Cerebellar cortex (tissue), 1 donor: ENCODE measurements at regions not wholly inside any gene's neighbourhood (a gene's known extent, or its start where the extent isn't known, plus 50 kb on each side); places are given as distances from the start of the nearest gene placed in this dataset.
"Not testable (repeated sequence)": the region's sequence is repeated elsewhere in the genome, so short reads cannot be mapped to it uniquely, and the experiment has no call there.

Source experiments
- DNase-seq: peaks from one replicate; pipeline ENCODE4 v3.0.0-alpha.2; 2015; ENCODE audit warnings: low spot score

- peak; percentile 66 for DNase-seq
These were observed 998.8 kb downstream of the MAT2B start for GRCh38 chr5:164504141-164504772.

- no peak for DNase-seq
These were observed 1000.4 kb downstream of the MAT2B start for GRCh38 chr5:164505791-164506190.

GRCh38 chr5:164518067-164518740 lies 1012.8 kb downstream of the MAT2B start:
- no peak for DNase-seq

GRCh38 chr5:164518741-164519080 lies 1013.3 kb downstream of the MAT2B start:
- no peak for DNase-seq

GRCh38 chr5:164532235-164532900 lies 1026.9 kb downstream of the MAT2B start:
- no peak for DNase-seq

- DNase-seq: not testable (repeated sequence)
These were observed 1028.0 kb downstream of the MAT2B start for GRCh38 chr5:164533426-164533825.

GRCh38 chr5:164540174-164540573 lies 1034.8 kb downstream of the MAT2B start:
- DNase-seq: no peak

GRCh38 chr5:164545507-164545906 lies 1040.1 kb downstream of the MAT2B start:
- DNase-seq: no peak

- DNase-seq: no peak
These were observed 1048.4 kb downstream of the MAT2B start for GRCh38 chr5:164553851-164554250.

GRCh38 chr5:164555809-164556208 lies 1050.4 kb downstream of the MAT2B start:
- no peak for DNase-seq

- DNase-seq: no peak
These were observed 1054.8 kb downstream of the MAT2B start for GRCh38 chr5:164560216-164560615.

GRCh38 chr5:164561933-164562872 lies 1056.8 kb downstream of the MAT2B start:
- no peak for DNase-seq

- DNase-seq: no peak
These were observed 1058.0 kb downstream of the MAT2B start for GRCh38 chr5:164563370-164563769.

GRCh38 chr5:164573397-164573796 lies 1068.0 kb downstream of the MAT2B start:
- DNase-seq: no peak

- DNase-seq: no peak
These were observed 1071.8 kb downstream of the MAT2B start for GRCh38 chr5:164577201-164577600.

GRCh38 chr5:164577742-164578141 lies 1072.3 kb downstream of the MAT2B start:
- DNase-seq: no peak

- no peak for DNase-seq
These were observed 1073.0 kb downstream of the MAT2B start for GRCh38 chr5:164578401-164578800.

GRCh38 chr5:164578911-164579310 lies 1073.5 kb downstream of the MAT2B start:
- DNase-seq: no peak

- no peak for DNase-seq
These were observed 1074.7 kb downstream of the MAT2B start for GRCh38 chr5:164580155-164580554.

- DNase-seq: no peak
These were observed 1076.5 kb downstream of the MAT2B start for GRCh38 chr5:164581889-164582288.

GRCh38 chr5:164593982-164594381 lies 1088.6 kb downstream of the MAT2B start:
- no peak for DNase-seq

- peak; percentile 13 for DNase-seq
These were observed 1092.0 kb downstream of the MAT2B start for GRCh38 chr5:164597293-164597900.
